NCI-H345 treated with DMSO at 0.1 percent for 48 hours (cell line): ENCODE measurements at regions not wholly inside any gene's neighbourhood (a gene's known extent, or its start where the extent isn't known, plus 50 kb on each side); places are given as distances from the start of the nearest gene placed in this dataset.

Experiments used
- DNase-seq: peaks from one replicate; lab custom pipeline; 2025; ENCODE audit not compliant: unreplicated experiment; lab: John Stamatoyannopoulos, UW

DNA sequence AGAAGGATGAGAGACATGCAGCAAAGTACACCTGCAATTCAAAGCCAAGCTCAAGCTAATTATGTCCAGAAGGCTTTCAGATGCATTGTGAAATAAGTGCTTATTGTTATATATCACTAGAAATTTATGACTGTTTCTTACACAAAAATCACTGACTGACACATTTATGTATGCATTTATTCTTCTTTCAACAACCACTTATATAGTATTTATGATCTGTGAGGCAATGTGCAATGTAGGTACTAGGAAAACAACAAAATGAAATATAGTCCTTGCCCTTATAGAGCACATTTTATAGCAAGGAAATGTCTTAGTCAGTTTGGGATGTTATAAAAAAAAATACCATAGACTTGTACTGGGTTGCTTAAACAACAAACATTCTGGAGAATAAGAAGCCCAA lies 167.6 kb downstream of the YIPF5 start:
- DNase-seq = no peak

DNA sequence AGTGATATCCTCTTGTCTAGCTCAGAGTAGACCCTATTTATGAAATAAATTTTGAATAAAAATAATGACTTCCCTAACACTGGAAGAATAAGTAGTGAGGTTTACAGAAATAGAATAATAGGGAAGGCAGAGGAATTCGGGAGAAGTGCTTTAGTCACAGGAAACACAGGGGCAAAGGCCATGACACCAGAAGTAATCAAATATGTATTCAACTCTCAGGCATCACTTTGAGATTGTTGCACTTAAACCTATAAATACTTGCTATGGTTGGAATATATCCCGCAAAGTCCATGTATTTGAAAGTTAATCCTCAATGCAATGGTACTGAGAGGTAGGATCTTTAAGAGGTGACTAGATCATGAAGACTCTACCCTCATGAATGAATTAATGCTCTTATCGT lies 166.8 kb downstream of the YIPF5 start:
- no peak for DNase-seq

DNA sequence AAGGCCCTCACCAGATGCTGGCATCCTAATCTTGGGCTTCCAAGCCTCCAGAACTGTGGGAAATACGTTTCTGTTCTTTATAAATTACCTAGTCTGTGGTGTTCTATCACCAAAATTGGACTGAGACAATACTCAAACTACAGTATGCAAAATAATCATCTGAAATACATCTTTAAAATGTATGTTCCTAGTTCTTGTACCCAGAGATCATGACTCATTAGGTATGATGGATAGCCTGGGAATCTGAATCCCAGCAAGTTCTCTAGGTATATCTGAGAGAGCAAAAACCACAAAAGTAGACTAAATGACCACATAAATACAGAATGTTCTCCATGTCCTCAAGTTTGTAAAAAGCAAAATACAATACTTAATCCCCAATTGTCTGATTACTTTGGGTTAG lies 166.3 kb downstream of the YIPF5 start:
- DNase-seq = no peak

DNA sequence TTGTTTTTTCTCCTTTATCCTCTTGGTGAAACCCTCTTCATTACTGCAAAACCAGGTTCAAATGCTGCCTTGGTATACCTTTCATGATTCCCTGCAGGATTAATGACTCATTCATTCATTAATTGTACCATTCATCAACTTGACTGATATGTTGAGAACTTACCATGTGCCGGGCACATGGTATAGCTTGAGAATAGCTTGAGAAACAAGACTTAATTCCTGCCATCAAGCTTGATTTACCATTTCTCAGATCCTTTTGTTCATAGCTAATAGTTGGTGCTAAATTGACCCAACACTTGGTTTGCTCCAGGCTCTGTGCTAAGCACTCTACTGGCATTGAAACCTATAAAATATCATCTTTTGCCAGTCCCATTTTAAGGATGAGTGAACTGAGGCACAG lies 165.7 kb downstream of the YIPF5 start:
- no peak for DNase-seq

DNA sequence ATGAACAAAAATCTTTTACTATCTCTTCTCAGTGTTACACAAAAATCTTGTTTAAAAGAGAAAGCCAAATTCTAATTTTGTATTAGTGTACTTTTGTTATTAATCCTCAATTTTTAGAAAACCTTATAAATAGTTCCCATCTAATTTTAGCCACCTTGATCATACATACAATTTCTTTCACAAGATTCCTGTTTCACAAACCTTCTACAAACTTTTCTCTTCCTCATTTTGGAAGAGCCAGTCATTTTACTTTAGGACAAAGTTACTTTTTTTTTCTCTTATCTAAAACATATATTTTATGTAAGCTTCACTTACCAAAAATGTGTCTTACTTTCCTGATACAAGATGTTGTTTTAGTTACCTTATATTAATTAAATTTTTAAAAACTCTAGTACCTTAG lies 161.3 kb downstream of the YIPF5 start:
- no peak for DNase-seq

DNA sequence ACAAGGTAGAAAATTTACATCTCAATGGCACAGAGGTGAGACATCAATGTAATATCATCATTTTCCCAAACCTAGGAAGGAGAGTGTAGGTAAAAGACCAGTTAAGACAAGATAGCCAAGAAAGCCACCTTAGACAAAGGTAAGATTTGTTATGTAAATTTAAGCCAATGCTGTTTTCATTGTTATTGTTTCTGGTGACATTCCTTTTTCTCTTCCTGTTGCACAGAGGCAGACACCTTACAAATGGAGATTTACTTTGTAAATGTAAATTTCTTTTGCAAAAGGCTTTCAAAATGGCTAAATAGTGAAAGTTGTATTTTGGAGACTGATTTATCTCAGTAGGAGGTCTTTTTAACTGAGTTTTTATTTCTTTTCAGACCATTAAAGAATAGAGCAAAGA lies 159.1 kb downstream of the YIPF5 start:
- DNase-seq = no peak

DNA sequence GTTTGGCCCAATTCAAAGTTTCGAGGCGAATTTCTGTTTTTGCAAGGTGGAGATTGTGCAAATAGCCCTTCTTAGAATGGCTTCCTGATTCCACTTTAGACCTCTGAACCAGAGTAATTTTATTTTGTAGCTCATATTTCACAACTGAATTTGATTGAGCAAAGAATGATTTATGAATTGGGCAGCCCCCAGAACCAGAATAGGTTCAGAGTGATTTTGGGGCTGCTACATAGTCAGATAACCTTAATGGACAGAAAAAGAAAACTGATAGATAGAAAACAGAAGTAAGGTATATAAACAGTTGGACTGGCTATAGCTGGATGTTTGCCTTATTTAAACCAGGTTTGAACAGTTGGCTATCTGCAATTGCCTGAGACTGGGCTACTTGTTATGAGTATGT lies 156.6 kb downstream of the YIPF5 start:
- DNase-seq = no peak

DNA sequence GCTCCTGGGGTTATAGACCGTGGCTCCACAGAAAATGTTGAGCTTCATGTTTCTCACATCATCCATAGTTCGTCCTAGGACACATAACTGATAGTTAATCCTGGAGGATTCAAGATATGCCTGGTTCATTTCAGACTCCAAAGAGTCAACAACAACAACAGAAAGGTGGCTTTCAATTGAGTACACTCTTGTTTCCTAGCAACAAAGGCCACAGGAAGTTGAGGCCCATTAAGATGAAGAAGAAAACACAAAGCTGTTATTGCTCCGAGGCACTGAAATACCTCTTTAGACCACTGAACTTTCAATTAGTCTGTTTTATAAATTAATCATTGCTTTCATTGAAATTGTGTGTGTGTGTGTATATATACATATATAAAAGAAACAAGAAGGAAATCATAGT lies 154.5 kb downstream of the YIPF5 start:
- DNase-seq = no peak

DNA sequence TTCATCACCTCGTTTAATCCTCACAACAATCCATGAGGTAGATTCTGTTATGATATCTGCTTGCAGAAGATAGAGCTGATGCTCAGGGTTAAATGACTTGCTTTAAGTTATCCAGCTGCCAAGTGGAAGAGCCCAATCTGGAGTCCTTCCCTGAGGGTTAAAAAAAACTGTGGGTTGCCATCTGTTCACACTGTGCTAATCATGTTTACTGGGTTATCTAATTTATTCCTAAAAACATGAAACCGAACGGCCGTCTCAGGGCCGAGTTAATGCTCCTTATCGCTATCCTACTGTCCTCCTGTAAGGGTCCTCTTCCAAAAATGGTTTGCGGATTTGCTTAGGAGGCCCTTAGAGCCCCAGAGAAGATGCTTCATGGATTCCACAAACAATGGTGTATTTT lies 153.3 kb downstream of the YIPF5 start:
- no peak for DNase-seq

DNA sequence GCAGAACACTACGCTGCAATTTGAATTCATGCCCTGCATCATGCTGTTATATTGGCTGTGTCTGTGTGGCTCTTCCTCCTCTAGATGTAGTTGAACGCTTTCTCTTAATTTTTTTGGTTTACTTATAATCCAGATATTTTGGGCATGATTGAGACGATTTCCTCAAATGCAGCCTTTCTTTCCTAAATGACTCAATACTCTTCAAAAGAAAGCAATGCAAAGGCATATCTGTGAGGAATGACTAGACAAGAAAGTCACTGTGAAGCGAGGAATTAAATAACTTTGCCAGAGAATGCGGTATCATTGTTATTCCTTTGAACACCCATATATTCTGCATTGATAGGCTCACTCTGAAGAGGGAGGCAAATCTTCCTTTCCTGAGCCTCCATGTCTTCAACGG lies 152.8 kb downstream of the YIPF5 start:
- no peak for DNase-seq

DNA sequence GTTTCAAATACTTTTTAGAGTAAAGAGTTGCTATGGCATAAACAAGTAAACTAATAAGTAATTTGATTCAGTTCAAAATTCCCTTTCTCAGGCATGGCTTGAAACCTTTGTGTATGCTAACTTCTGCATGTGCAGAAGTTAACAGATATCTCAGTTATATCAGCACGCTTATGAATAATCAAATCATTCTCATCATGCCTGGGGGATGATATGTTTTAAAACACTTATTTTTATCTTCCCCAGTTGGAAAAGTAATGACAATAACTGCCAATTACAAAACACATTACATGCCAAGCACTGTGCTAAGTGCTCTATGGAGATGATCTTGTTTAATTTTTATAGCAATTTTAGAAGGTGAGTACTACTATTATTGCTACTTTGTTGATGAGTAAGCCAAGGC lies 146.4 kb downstream of the YIPF5 start:
- DNase-seq = no peak

DNA sequence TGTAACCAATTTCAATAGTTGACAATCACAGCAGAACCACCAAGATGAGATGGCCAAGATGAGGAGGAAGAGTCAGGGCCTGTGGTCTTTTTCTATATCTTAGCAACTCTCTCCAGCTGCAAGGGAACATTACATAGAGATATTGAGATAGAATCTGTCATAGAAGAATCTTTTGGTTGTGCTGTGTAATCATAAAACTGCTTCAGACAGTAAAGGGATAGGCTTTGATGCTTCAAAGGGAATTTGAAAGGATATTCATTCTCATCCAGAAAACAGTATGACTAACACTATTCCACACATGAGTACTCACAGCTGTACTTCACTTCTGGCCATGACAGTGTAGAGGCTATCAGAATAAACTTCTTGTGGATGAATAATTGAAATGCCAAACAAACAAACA lies 145.9 kb downstream of the YIPF5 start:
- no peak for DNase-seq

DNA sequence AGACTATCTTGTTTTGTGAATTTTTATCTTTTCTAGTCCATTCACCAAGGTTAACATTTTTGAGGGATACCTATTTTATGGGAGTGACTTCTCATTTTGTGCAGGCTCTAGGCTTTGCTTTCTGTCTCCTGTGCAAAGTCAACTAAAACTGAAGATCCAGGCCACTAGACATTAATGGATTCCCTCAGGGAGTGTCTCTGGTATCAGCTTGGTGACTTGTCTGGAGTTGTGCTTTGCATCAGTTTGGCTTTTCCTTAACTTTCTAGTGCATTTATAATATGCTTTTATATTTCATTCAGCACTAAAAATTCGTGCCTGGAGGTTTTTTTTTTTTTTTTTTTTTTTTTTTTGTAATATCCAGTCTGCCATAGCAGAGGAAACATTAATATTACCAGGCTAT lies 144.2 kb downstream of the YIPF5 start:
- DNase-seq = no peak

DNA sequence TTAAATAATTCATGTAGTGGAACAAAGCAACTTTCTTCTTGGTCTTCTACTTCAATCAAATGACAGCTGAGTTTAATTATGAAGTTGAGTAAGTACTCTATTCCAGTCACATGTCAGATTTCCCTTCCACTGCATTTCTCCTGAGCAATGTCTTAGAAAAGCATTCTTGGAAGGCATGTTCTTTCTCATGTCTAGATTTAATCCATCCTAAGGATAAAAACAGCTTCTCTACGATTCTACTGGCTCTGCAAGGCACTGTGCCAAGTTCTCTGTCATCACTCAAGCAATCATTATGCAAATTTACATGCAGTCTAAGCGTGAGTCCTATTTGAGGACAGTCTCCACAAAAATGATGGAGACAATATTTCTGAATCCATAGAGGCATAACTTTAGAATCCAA lies 142.4 kb downstream of the YIPF5 start:
- DNase-seq = peak; percentile 63

DNA sequence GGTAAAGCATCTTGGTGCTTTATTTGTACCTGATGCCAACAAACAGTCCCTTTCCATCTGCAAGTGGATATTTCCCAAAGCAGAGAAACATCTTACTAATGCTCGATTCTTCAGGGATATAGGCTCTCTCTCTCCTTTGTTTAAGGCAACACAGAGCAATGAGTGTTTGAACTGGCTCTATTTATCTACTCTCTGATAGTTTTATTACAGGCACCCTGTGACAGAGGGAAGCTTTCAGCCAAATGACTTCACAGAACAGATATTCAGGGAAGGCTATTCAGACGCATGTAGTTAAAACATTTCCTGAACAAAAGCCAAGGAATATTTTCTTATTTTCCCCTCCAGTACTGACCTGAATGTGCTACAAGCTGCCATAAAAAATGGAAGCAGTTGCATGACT lies 141.8 kb downstream of the YIPF5 start:
- DNase-seq = peak; percentile 85

DNA sequence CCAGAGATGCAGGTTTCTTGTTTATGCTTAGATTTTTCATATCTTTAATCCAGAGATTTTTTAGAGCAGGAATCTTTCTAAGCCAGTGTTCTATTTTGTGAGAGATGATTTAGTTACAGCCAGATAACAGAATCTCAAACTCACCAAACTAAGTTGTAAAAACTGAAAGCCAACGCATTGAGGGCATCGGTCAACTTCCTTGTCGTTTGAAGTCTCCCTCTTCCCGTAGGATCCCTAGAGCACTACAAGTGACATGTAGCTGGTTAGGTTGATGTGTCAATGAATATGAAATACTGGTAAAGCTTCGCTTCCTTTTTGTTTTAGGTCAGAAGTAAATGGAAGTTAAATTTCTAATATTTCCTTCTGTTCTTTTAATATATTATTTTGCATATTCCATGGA lies 139.6 kb downstream of the YIPF5 start:
- DNase-seq = no peak

DNA sequence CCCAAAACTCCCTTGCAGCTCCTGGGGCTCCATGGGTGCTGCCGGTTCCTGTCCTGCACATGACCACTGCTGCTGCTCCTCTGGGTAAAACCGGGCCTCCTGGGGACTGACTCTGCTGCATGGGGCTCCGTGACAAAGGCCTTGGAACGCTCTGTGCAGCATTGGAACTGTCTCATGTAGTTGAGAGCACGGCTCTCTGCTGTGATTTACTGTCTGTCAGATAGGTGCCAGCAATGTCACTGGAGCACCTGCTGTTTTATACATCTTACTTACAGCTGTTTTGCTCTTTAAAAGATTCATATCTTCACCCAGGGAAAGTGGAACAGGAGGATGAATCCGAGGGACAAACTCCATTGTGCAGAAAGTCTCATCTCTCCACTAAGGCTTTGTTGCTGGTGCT lies 138.1 kb downstream of the YIPF5 start:
- peak; percentile 41 for DNase-seq

DNA sequence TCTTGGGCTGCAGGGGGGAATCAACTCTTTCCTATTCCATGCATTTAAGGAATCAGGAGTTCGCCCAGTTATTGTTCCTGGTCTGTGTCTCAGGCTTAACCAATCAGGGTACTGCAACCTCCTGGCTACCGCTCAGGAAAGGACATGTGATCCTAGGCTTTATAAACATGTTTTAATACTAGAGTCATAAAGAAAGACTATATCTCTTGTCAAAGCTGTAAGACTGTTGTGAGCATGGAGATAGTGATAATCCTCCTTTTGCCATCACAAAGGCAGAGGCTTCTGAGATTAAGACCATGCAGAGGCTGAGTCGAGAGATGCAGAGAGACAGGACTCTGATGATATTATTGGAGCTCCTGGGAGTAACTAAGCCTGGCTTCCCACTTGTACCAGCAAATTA lies 137.0 kb downstream of the YIPF5 start:
- no peak for DNase-seq

DNA sequence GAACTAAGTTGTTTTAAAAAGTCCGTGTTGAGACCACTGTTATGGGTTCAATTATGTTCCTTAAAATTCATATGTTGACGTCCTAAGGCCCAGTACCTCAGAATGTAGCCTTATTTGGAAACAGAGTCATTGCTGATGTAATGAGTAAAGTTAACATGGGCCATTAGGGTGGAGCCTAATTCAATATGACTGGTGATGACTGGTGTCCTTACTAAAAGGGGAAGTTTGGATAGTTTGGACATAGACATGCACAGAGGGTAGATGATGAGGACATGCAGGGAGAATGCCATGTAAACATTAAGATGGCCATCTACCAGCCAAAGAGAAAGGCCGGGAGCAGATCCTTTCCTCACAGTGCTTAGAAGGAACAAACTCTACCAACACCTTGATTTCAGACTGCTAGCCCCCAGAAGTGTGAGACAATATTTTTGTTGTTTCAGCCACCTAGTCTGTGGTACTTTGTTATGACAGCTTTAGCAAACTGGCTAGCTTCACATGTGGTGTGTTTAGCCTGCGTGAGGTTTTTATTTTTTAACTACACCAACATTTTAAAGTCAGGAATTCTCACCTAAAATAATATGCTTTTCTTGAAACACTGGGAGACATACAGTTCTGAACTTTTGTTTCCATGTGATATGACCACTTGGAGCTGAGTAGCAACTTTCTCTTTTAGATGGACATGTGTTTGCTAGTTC lies 135.3 kb downstream of the YIPF5 start:
- no peak for DNase-seq

DNA sequence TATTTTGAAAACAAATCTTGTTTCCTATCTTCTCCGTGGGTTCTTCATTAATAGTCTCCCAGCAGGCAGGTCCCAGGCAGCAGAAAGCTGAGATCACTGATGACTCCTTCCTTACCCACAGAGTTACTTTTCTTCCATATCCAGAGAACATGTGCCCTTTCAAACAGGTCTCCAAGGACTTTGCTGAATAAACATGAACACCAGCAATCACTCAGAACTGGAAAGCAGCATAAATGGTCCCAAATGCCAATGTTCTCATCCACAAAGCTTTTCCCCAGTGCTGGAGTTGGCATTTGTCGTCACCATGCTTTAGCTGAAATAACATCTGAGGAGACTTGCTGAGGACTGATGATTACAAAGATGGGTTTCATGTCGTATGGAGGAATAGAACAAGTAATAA lies 134.0 kb downstream of the YIPF5 start:
- DNase-seq = no peak

DNA sequence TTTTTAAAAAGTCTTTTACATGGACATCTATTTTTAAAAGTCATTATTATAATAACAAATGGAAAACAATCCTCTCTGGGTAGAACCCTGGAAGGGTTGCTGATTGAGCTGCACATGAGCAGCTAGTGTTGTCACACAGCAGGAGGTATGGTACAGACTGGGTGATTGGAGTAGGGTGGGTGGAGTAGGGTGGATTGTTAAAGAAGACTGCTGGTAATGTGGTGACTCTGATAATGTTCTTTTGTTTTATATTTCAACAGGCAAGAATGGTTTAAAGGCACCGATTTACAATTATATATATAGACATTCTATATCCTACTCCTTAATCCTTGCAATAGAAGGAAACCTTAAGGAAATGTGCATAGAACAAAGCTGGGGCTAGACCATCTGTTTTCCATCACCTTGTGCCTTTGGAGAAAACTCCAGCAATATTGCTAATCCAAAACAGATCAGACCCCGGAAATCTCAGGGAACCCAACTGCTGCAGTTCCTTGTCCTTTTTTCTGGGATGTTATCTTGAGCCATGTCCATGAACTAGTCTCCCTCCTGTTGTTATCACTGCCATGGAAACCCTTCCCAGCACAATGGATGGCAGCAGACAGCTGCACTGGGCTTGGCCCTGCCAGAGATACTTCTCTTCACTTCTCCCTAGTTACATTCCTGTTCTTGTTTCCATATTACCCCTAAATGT lies 129.7 kb downstream of the YIPF5 start:
- no peak for DNase-seq

DNA sequence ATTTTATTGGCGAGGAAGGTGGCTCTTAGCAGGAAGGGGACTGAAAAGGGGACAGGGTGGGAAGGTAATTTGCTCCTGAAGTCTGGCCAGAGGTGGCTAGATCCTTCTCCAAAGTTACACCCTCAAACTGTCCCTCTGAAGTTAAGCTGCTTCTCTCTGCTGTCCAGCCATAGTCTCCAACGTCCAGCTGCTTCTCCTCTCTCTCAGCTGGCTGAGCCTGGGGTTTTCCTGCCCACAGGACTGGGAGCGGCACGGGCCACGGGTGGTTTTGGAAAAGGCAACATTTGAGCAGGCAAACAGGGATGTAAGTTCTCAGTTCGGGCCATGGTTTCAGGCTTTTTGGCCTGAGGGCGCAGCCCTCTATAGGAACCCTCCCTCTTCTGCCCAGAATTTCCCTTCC lies 128.3 kb downstream of the YIPF5 start:
- no peak for DNase-seq

DNA sequence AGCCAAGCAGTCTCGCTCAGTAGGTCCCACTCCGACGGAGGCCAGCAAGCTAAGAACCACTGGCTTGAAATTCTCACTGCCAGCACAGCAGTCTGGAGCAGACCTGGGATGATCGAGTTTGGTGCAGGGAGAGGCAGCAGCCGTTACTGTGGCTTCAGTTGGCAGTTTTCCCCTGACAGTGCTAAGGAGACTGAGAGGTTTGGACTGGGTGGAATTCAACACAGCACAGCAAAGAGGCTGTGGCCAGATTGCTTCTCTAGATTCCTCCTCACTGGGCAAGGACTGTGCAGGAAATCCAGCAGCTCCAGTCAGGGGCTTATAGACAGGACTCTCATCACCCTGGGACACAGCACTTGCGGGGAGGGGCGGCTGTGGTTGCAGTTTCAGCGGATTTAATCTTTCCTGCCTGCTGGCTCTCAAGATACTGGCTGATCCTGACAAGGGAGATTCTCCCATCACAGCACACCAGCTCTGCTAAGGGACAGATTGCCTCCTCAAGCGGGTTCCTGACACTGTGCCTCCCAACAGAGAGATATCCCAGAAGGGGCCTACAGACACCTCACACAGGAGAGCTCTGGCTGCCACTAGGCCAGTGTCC lies 122.1 kb downstream of the YIPF5 start:
- DNase-seq = no peak
